ENCODE measurements at regions not wholly inside any gene's neighbourhood (a gene's known extent, or its start where the extent isn't known, plus 50 kb on each side); places are given as distances from the start of the nearest gene placed in this dataset.
"Not testable (repeated sequence)": the region's sequence is repeated elsewhere in the genome, so short reads cannot be mapped to it uniquely, and the experiment has no call there.

DNA sequence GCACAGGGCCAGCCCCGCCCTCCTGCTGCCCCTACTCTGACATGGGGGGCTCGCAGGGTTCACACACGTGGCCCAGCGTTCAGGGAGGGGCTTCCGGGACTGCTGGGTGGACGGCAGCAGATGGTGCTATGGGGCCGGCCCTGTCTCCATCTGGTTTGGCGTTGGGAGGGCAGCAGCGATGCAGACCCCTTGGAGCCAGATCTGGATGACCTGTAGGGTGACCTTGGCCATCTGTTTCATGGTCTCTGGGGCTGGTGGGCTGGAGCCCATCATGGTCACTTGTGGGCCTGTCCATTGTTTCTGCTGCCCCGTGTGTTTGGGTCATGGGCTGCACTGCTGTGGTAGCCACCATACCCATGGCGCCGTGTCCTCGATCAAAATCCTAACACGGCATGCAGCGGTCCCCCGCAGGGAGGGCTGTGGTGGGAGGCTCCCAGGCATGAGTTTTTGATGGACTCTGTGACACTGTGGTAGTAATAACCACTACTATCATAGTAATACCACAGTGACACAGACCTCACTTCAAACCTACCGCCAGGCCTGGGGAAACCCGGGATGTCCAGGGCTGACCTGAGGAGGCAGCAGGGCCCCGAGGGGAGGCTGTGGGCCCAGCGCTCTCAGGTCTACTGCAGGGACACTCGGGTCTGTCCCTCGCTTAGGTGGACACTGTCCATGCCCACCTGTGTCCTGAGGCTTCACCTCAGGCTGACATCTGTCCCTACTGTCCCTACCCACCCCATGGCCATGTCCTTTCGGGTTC lies 359.4 kb downstream of the TMEM121 start:
- H3K4me3 ChIP-seq (ENCODE audit: low read length) = no peak overlapping the region
- DNase-seq (ENCODE audit: low read depth) = no peak
- no peak for TF ChIP-seq CTCF (conservative IDR thresholded peaks at IDR 0.05; ENCODE audit: low read depth, low read length)

GRCh38 chr14:105886791-105887191 lies 360.4 kb downstream of the TMEM121 start:
- H3K4me3 ChIP-seq (ENCODE audit: low read length); DNase-seq (ENCODE audit: low read depth): not testable (repeated sequence)

DNA sequence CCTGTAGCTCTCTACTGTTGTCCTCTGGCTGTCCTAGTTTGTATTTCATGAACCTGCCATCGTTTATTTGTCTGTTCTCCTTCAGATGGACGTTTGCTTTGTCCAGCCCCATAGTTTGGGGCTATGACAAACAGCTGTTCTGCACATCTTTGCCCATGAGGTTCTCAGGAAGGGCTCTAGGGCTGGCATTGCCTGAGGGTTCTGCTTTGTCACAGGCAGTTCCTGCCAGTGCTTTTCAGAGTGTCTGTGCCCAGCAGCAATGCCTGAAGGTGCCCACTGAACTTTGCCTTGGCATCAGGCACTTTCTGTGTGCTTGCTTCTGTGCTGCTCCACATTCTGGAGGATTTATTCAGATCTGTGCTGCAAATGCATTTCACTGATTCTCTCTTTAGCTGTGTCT lies 361.3 kb downstream of the TMEM121 start:
- H3K4me3 ChIP-seq (ENCODE audit: low read length) = no peak overlapping the region
- no peak for TF ChIP-seq CTCF (conservative IDR thresholded peaks at IDR 0.05; ENCODE audit: low read depth, low read length)
- no peak for DNase-seq (ENCODE audit: low read depth)

DNA sequence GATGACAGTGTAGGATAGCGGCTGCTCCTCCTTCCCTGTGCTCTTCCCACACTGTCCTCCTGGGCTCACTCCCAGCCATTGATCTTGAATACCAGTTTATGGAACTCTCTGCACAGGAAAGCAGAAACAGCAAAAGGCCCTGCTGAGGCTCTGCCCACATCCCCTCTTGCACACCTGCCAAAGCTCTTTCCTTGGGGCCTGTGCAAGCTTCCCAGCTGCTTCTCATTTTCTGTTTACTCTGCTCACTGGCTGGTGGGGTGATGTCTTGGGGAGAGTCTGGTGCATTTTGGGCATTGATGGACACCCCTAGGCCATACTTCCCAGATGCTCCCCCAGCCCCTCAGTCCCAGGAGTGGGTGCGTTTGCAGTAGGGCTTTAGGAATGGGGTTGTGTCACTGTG lies 361.8 kb downstream of the TMEM121 start:
- TF ChIP-seq CTCF (conservative IDR thresholded peaks at IDR 0.05; ENCODE audit: low read depth, low read length) = no peak
- no peak overlapping the region for H3K4me3 ChIP-seq (ENCODE audit: low read length)
- no peak for DNase-seq (ENCODE audit: low read depth)

- TF ChIP-seq CTCF (conservative IDR thresholded peaks at IDR 0.05; ENCODE audit: low read depth, low read length) = no peak
- no peak overlapping the region for H3K4me3 ChIP-seq (ENCODE audit: low read length)
- DNase-seq (ENCODE audit: low read depth) = no peak
These were observed 362.6 kb downstream of the TMEM121 start for GRCh38 chr14:105888784-105889665.

DNA sequence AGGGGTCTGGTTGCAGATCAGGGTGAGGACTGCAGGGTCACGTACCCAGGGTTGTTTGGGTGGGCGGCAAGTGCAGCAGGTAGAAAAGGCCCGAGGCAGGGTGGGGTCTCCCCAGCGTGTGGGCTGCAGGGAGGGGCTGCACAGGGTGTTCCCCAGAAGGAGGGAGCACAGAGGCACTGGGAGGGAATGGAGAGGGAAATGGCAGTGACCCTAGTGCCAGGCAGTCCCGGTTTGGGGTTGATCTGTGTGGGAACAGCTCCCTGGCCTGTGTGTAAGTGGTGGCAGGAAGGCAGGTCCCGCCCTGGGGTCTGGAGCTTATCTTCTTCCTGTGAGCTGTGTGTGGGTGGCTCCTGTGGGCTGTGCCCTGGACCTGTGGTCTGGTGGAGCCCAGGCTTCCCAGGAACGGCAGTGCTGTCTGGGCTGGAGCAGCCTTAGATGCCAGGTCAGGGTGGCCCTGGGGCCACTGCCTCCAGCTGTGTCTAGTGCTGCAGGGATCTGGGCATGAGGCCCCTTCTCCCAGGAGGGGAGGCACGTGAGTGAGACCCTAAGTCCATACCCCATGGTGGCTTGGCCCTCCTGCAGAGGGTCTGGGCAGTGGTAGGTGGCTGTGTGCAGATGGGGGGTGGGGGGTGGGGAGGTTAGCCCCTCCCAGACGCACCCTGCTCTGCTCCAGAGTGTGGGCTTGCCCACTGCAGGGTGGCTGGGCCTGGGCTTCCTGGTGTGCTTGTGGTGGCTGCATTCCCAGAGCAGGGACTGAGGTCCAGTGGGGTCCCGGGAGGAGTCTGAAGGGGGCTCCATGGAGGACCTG lies 363.5 kb downstream of the TMEM121 start:
- H3K4me3 ChIP-seq (ENCODE audit: low read length) = no peak overlapping the region
- TF ChIP-seq CTCF (conservative IDR thresholded peaks at IDR 0.05; ENCODE audit: low read depth, low read length) = no peak
- DNase-seq (ENCODE audit: low read depth) = no peak
